Uterus (tissue), 2 donors: ENCODE measurements at regions not wholly inside any gene's neighbourhood (a gene's known extent, or its start where the extent isn't known, plus 50 kb on each side); places are given as distances from the start of the nearest gene placed in this dataset.

ENCODE experiments used
- CTCF ChIP-seq, 4 experiments: fragments of 200-600 bp in 2 of 4; fragments of 450-650 bp in 2 of 4; sonication (generic) in 2 of 4; IDR thresholded peaks; one replicate each; pipeline ENCODE4 v1.5.1; 2016 to 2019; ENCODE audit warnings: antibody characterized with exemption in 4 of 4, mild to moderate bottlenecking in 2 of 4, moderate library complexity in 1 of 4
- POLR2A ChIP-seq, 2 donors: fragments of 450-650 bp; IDR thresholded peaks; one replicate each; pipeline ENCODE4 v1.6.1; 2016; ENCODE audit warnings: antibody characterized with exemption in 2 of 2, mild to moderate bottlenecking in 1 of 2, moderate library complexity in 1 of 2

DNA sequence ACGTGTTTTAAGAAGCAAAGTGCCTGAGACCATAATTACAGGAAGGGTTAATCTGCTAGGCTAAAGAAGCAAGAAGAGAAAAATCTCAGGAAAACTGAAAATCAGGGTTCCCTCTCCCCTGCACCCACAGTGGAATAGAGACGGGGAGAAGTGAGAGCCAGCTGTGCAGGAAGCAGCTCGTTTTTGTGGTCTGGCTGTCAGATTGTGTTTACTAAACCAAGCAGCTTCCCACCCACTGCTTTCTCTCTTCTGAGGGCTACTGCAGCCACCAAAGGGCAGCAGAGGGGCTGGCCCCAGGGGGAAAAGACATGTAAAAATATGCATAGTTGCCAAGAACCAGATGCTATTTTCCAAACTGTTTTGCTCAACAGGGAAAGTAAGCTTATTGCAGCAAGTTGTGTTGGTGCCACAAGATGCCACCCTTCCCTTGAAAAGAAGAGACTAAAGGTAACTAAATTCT, 72.6 kb upstream of the THUMPD2 start:
- TF ChIP-seq CTCF (IDR thresholded peaks at IDR 0.05) = no peak
- no peak for TF ChIP-seq POLR2A (IDR thresholded peaks at IDR 0.05)
